ENCODE measurements at regions not wholly inside any gene's neighbourhood (a gene's known extent, or its start where the extent isn't known, plus 50 kb on each side); places are given as distances from the start of the nearest gene placed in this dataset.

- no peak overlapping the region for H3K4me2 ChIP-seq (ENCODE audit: unreplicated experiment)
- no peaks in the 10 kb centered on the region for H3K79me2 ChIP-seq (ENCODE audit: insufficient read depth)
- no peaks in the 10 kb centered on the region for H3K9me2 ChIP-seq (ENCODE audit: insufficient read depth)
- H3K9ac ChIP-seq, result no peak overlapping the region
- no peaks in the 10 kb centered on the region for H3K9me3 ChIP-seq (ENCODE audit: low read depth)
- no peak for DNase-seq
- no peaks in the 10 kb centered on the region for H3K4me1 ChIP-seq (ENCODE audit: insufficient read depth)
- no peak overlapping the region for H3K27ac ChIP-seq
- no peak overlapping the region for H2AFZ ChIP-seq
- no peaks in the 10 kb centered on the region for H4K20me1 ChIP-seq (ENCODE audit: insufficient read depth)
- in situ Hi-C loops (cut with MboI), result no loop called here
- no peaks in the 10 kb centered on the region for H3K36me3 ChIP-seq (ENCODE audit: low read depth)
- no peak overlapping the region for H3K4me3 ChIP-seq
- WGBS, 2 experiments (ENCODE audit: low coverage in 1 of 2, low lambda C conversion rate in 2 of 2, missing lambda C conversion rate in 2 of 2), result 34 to 38% methylated on average over 4 of the region's 4 CpGs
- no peak for TF ChIP-seq EZH2 (IDR thresholded peaks at IDR 0.05; ENCODE audit: insufficient read depth, poor library complexity, severe bottlenecking)
- TF ChIP-seq EZH2phosphoT487 (IDR thresholded peaks at IDR 0.05; ENCODE audit: insufficient read depth, low read depth), result no peak
- no peaks in the 10 kb centered on the region for H3F3A ChIP-seq (ENCODE audit: insufficient read depth)
- no peaks in the 10 kb centered on the region; the same call in 1 of the 2 replicates for H3K27me3 ChIP-seq (replicated peaks; ENCODE audit: insufficient read depth)
Observed at GRCh38 chr5:167263185-167263584, 1028.3 kb upstream of the WWC1 start.

- in situ Hi-C loops (cut with MboI), result no loop called here
- no peaks in the 10 kb centered on the region for H4K20me1 ChIP-seq (ENCODE audit: insufficient read depth)
- TF ChIP-seq EZH2 (IDR thresholded peaks at IDR 0.05; ENCODE audit: insufficient read depth, poor library complexity, severe bottlenecking) (no peak), EZH2phosphoT487 (IDR thresholded peaks at IDR 0.05; ENCODE audit: insufficient read depth, low read depth) (no peak)
- H3K27me3 ChIP-seq (replicated peaks; ENCODE audit: insufficient read depth), result no peaks in the 10 kb centered on the region; the same call in 1 of the 2 replicates
- WGBS, 2 experiments (ENCODE audit: low coverage in 1 of 2, low lambda C conversion rate in 2 of 2, missing lambda C conversion rate in 2 of 2), result 26 to 38% methylated on average over 7 of the region's 7 CpGs
- H3K4me3 ChIP-seq, result no peak overlapping the region
- H3K36me3 ChIP-seq (ENCODE audit: low read depth), result no peaks in the 10 kb centered on the region
- H3K4me2 ChIP-seq (ENCODE audit: unreplicated experiment), result no peak overlapping the region
- H2AFZ ChIP-seq, result no peak overlapping the region
- DNase-seq, result no peak
- H3K4me1 ChIP-seq (ENCODE audit: insufficient read depth), result no peaks in the 10 kb centered on the region
- no peaks in the 10 kb centered on the region for H3F3A ChIP-seq (ENCODE audit: insufficient read depth)
- H3K9ac ChIP-seq, result no peak overlapping the region
- H3K27ac ChIP-seq, result no peak overlapping the region
- no peaks in the 10 kb centered on the region for H3K9me3 ChIP-seq (ENCODE audit: low read depth)
- H3K79me2 ChIP-seq (ENCODE audit: insufficient read depth), result no peaks in the 10 kb centered on the region
- no peaks in the 10 kb centered on the region for H3K9me2 ChIP-seq (ENCODE audit: insufficient read depth)
Observed at GRCh38 chr5:167264348-167264747, 1027.1 kb upstream of the WWC1 start.

- Histone ChIP-seq H3K4me2 (ENCODE audit: unreplicated experiment) (no peak overlapping the region), H3K4me3 (no peak overlapping the region), H3K9ac (no peak overlapping the region), H3K36me3 (ENCODE audit: low read depth) (no peaks in the 10 kb centered on the region), H3K9me3 (ENCODE audit: low read depth) (no peaks in the 10 kb centered on the region), H3K9me2 (ENCODE audit: insufficient read depth) (no peaks in the 10 kb centered on the region), H3K27ac (no peak overlapping the region), H3K4me1 (ENCODE audit: insufficient read depth) (no peaks in the 10 kb centered on the region), H3K27me3 (replicated peaks; ENCODE audit: insufficient read depth) (no peaks in the 10 kb centered on the region), H3F3A (ENCODE audit: insufficient read depth) (no peaks in the 10 kb centered on the region), H2AFZ (no peak overlapping the region), H3K79me2 (ENCODE audit: insufficient read depth) (no peaks in the 10 kb centered on the region), H4K20me1 (ENCODE audit: insufficient read depth) (no peaks in the 10 kb centered on the region)
- in situ Hi-C loops (cut with MboI), result no loop called here
- no peak for DNase-seq
- TF ChIP-seq EZH2 (IDR thresholded peaks at IDR 0.05; ENCODE audit: insufficient read depth, poor library complexity, severe bottlenecking) (no peak), EZH2phosphoT487 (IDR thresholded peaks at IDR 0.05; ENCODE audit: insufficient read depth, low read depth) (no peak)
Observed at GRCh38 chr5:167268337-167268736, 1023.1 kb upstream of the WWC1 start.

GRCh38 chr5:167269146-167269545 lies 1022.3 kb upstream of the WWC1 start:
- Histone ChIP-seq H3K9ac (no peak overlapping the region), H3K79me2 (ENCODE audit: insufficient read depth) (no peaks in the 10 kb centered on the region), H3K4me2 (ENCODE audit: unreplicated experiment) (no peak overlapping the region), H3K36me3 (ENCODE audit: low read depth) (no peaks in the 10 kb centered on the region), H3K4me3 (no peak overlapping the region), H3K4me1 (ENCODE audit: insufficient read depth) (no peaks in the 10 kb centered on the region), H3K9me3 (ENCODE audit: low read depth) (no peaks in the 10 kb centered on the region), H4K20me1 (ENCODE audit: insufficient read depth) (no peaks in the 10 kb centered on the region), H2AFZ (no peak overlapping the region), H3F3A (ENCODE audit: insufficient read depth) (no peaks in the 10 kb centered on the region), H3K27ac (no peak overlapping the region), H3K9me2 (ENCODE audit: insufficient read depth) (no peaks in the 10 kb centered on the region), H3K27me3 (replicated peaks; ENCODE audit: insufficient read depth) (no peaks in the 10 kb centered on the region)
- no peak for DNase-seq
- in situ Hi-C loops (cut with MboI), result no loop called here
- TF ChIP-seq EZH2phosphoT487 (IDR thresholded peaks at IDR 0.05; ENCODE audit: insufficient read depth, low read depth), result no peak
- no peak for TF ChIP-seq EZH2 (IDR thresholded peaks at IDR 0.05; ENCODE audit: insufficient read depth, poor library complexity, severe bottlenecking)
- WGBS, 2 experiments (ENCODE audit: low coverage in 1 of 2, low lambda C conversion rate in 2 of 2, missing lambda C conversion rate in 2 of 2), result 4 to 8% methylated on average over 3 of the region's 3 CpGs

- 23 to 28% methylated on average over 3 of the region's 3 CpGs for WGBS, 2 experiments (ENCODE audit: low coverage in 1 of 2, low lambda C conversion rate in 2 of 2, missing lambda C conversion rate in 2 of 2)
Observed at GRCh38 chr5:167271081-167271480, 1020.4 kb upstream of the WWC1 start.

More at GRCh38 chr5:167271081-167271480, 1020.4 kb upstream of the WWC1 start:
- H3K9me3 ChIP-seq (ENCODE audit: low read depth), result no peaks in the 10 kb centered on the region
- TF ChIP-seq EZH2 (IDR thresholded peaks at IDR 0.05; ENCODE audit: insufficient read depth, poor library complexity, severe bottlenecking) (no peak), EZH2phosphoT487 (IDR thresholded peaks at IDR 0.05; ENCODE audit: insufficient read depth, low read depth) (no peak)
- H3K9me2 ChIP-seq (ENCODE audit: insufficient read depth), result no peaks in the 10 kb centered on the region
- DNase-seq, result no peak
- no peaks in the 10 kb centered on the region for H3K4me1 ChIP-seq (ENCODE audit: insufficient read depth)
- H3F3A ChIP-seq (ENCODE audit: insufficient read depth), result no peaks in the 10 kb centered on the region
- H2AFZ ChIP-seq, result no peak overlapping the region
- no peak overlapping the region for H3K4me2 ChIP-seq (ENCODE audit: unreplicated experiment)
- H3K4me3 ChIP-seq, result no peak overlapping the region
- in situ Hi-C loops (cut with MboI), result no loop called here
- H3K79me2 ChIP-seq (ENCODE audit: insufficient read depth), result no peaks in the 10 kb centered on the region
- no peaks in the 10 kb centered on the region for H3K27me3 ChIP-seq (replicated peaks; ENCODE audit: insufficient read depth)
- H3K36me3 ChIP-seq (ENCODE audit: low read depth), result no peaks in the 10 kb centered on the region
- H3K9ac ChIP-seq, result no peak overlapping the region
- no peaks in the 10 kb centered on the region for H4K20me1 ChIP-seq (ENCODE audit: insufficient read depth)
- H3K27ac ChIP-seq, result no peak overlapping the region
